GM21619 (cell line): ENCODE measurements at regions not wholly inside any gene's neighbourhood (a gene's known extent, or its start where the extent isn't known, plus 50 kb on each side); places are given as distances from the start of the nearest gene placed in this dataset.

Experiments
- ATAC-seq: cut with Tn5 transposase; IDR thresholded peaks from one replicate; pipeline ENCODE4 v1.9.1; 2021; ENCODE audit not compliant: unreplicated experiment

- no peak for ATAC-seq
These were observed 54.3 kb downstream of the TMEM215 start for GRCh38 chr9:32837551-32838058.

- peak; percentile 72 for ATAC-seq
These were observed 55.9 kb downstream of the TMEM215 start for GRCh38 chr9:32839013-32839885.

GRCh38 chr9:32841314-32841713 is 58.0 kb downstream of the TMEM215 start:
- no peak for ATAC-seq

GRCh38 chr9:32843295-32843694 is 60.0 kb downstream of the TMEM215 start:
- no peak for ATAC-seq

- no peak for ATAC-seq
These were observed 60.9 kb downstream of the TMEM215 start for GRCh38 chr9:32844259-32844658.

DNA sequence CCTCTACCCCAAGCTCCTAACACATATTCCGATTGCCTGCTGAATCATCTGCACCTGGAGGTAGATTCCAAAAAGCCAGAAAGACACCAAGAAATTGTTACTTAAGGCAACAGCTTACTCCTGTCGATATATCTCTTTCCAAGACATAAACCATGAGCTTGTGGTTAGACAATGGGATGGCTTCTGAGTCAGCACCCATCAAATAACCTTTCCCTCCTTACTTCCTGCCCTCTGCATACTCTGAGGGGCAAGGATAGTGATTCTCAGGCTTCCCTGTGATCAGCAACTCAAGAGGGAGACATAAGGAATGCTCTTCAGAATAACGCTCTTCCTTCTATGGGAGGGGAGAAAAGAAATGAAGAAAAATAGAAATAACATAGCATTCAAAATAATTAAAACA is 70.9 kb downstream of the TMEM215 start:
- no peak for ATAC-seq

DNA sequence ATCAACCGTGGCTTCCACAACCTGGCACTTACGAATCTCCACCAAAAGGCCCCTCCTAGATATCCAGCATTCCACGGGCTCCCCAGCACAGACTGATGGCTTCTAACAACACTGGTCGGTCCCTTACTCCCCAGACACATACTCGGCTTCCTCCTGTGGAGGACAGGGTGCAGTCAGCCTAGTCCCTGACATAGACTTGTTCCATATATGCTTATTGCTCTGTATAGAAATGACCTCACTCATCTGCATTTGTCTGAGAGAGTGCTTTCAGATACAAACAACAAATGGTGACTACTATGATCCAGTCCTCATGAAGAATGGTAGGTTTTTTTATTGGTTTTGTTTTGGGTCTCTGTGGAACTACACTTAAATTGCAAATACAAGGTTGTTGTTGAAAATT is 72.4 kb downstream of the TMEM215 start:
- no peak for ATAC-seq

- no peak for ATAC-seq
These were observed 80.0 kb downstream of the TMEM215 start for GRCh38 chr9:32863291-32863690.

DNA sequence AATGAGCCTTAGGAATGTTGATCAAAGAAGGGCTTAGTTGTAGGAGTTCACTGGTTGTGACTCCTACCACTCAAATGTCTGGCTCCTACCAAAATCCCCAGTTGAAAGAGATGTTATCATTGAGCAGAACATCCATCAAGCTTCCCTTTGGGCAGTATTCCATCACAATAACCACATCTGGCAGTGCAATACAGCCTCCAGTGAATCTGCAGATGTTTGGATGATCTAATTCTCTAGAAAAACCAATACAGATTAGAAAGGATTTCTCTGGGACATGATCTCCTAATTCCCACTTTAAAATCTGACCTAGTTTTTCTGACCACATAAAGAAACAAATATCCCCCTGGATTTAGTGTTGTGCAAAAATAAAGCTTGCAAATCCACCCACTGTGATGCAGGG is 81.6 kb downstream of the TMEM215 start:
- no peak for ATAC-seq

- ATAC-seq = no peak
These were observed 82.9 kb downstream of the TMEM215 start for GRCh38 chr9:32866273-32866672.

DNA sequence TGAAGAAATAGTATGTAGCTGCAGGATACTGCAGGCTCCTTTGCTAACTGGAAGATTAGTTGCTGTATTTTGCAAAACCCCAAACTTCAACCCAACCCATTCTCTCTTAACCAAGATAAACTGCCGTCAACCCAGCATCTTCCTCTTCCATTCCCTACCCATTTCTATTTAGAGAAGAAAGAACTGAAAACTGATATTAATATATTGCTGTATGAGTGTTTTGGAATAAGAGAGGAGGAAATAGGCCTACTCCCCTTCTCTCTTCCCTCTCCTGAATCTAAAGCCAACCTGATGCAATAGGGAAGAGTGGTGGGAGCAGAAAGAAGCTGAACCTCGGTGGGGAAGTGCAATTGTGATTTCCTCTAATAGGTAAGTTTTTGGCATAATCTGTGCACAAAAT is 83.7 kb downstream of the TMEM215 start:
- ATAC-seq = no peak

- no peak for ATAC-seq
These were observed 84.4 kb downstream of the TMEM215 start for GRCh38 chr9:32867601-32868204.

- no peak for ATAC-seq
These were observed 86.1 kb downstream of the TMEM215 start for GRCh38 chr9:32869404-32869803.

GRCh38 chr9:32873131-32873530 is 89.8 kb downstream of the TMEM215 start:
- no peak for ATAC-seq

DNA sequence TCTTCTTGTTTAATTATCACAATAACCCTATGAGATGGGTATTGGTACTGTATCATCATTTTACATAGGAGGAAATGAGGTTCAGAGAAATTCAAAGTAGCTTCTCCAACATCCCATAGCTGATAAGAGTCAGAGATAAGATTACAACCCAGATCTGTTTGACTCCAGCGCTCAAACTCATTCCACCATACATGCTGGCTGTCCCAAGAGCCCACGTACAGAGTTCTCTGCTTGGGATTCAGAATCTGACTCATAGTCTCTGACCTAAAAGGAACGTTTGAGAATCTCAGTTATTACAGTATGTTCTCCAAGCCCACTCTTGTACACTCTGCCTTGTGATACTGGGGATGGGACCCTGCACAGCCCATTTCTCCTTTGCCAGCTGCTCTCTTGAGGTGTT is 90.2 kb downstream of the TMEM215 start:
- no peak for ATAC-seq

DNA sequence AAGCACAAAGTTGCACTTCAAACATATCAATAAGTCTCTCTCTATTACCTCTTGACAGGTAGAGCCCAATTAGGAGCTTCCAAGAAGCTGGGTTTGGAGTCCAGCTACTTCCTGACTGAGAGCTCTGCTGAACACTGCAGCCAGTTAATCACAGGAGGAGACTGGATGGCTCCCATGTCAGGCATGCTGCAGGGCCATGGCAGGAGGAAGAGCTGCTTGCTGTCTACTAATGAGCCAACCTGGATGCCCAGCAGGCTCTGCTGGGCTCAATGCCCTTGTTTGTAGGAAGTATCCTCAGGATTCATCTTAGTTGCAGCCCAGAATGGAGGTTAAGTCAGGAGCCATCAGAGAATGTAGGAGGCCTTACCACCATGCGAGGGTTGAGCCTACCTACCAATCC is 91.9 kb downstream of the TMEM215 start:
- no peak for ATAC-seq

DNA sequence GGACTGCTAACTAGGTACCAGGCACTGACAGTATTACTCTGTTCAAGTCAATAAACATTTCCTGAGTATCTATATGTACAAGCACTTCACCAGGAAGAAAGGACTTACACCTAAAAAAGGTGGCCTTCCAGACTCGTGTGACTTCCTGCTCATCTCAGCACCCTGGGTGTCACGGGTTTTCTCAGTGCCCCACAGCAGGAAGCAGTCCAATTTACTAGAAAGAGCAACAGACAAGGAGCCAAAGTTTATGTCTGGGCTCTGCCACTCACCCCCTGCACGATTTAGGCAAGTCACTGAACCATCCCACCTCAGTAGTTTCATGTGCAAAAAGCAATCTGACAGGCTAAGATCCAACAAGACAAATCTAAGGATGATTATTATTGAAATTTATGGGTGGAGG is 92.4 kb downstream of the TMEM215 start:
- ATAC-seq = no peak

- no peak for ATAC-seq
These were observed 93.8 kb downstream of the TMEM215 start for GRCh38 chr9:32877103-32877502.

DNA sequence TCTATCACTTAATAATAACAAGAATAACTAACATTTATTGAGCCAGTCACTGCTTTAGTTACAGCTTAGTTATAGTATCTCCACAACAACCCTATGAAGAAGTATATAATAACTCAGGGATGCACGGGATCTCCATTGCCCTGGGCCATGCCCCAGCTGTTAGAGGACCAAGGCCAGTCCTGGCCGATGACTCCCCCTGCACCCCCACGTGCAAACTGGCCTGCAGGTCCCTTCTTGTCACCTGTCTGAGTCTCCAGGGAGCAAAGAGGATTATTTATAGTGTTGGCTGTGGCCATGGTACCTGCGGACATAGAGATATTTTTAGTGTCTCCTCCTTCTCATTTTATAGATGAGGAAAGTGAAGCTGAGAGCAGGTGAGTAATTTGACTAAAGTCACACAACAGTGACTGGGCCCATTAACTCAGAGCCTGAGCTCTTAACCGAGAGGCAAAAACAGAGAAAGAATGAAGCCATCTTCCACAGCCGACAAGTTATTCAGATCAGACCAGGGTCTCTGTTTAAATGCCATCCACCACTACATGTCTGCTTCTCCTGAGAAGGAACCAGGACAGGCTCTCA is 94.4 kb downstream of the TMEM215 start:
- ATAC-seq = peak; percentile 74

DNA sequence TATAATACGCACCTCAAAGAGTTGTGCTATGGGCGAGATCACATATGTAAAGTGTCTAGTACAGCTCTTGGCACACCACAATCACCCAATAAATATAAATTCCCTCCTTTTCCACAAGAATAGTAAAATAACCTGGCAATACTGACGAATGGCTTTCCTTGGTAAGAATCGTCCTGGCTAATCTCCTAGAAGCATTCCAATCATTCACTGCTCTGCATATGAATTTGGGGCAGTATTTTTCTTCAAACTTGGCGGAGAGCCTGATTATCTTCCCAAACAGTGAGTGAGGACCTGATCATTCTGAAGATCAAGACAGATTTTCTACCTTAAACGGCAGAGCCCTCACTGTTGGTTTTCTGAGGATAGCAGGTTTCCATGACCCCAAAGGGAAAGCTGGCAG is 96.0 kb downstream of the TMEM215 start:
- ATAC-seq = no peak

- ATAC-seq = no peak
These were observed 98.6 kb downstream of the TMEM215 start for GRCh38 chr9:32881948-32882347.

- ATAC-seq = no peak
These were observed 99.4 kb downstream of the TMEM215 start for GRCh38 chr9:32882705-32883104.
